Keratinocyte (primary cell): ENCODE measurements at regions not wholly inside any gene's neighbourhood (a gene's known extent, or its start where the extent isn't known, plus 50 kb on each side); places are given as distances from the start of the nearest gene placed in this dataset.

Experiments
- DNase-seq: peaks from one replicate; pipeline ENCODE4 v3.0.0-alpha.2; 2011; ENCODE audit warnings: low read depth, missing footprints, low spot score
- FAIRE-seq: peaks from 2 replicates; lab custom pipeline; 2011; peaks lifted over from hg19 to GRCh38; lab: Jason Lieb, UNC
- H2AFZ ChIP-seq: 2 replicates; pipeline ENCODE4 v1.6.0; 2012; ENCODE audit warnings: low read length, control low read depth, inconsistent platforms; ENCODE audit not compliant: control insufficient read depth
- H3K27ac ChIP-seq: 2 replicates; pipeline ENCODE4 v1.5.1; 2011; ENCODE audit warnings: low read length; ENCODE audit not compliant: control insufficient read depth, insufficient read depth
- H3K27me3 ChIP-seq: 3 replicates; pipeline ENCODE4 v1.6.0; 2011; ENCODE audit warnings: low read length; ENCODE audit not compliant: control insufficient read depth, insufficient read depth; ENCODE audit errors: extremely low read depth
- H3K36me3 ChIP-seq, 2 experiments: 2 replicates in 1 of 2; 3 replicates in 1 of 2; pipeline ENCODE4 v1.5.1; 2011; ENCODE audit warnings: low read length in 2 of 2, mild to moderate bottlenecking in 1 of 2; ENCODE audit not compliant: control insufficient read depth in 2 of 2, insufficient read depth in 2 of 2; ENCODE audit errors: extremely low read depth in 1 of 2
- H3K4me1 ChIP-seq: 3 replicates; pipeline ENCODE4 v1.5.1; 2011; ENCODE audit warnings: low read length; ENCODE audit not compliant: control insufficient read depth, insufficient read depth; ENCODE audit errors: extremely low read depth
- H3K4me2 ChIP-seq: 3 replicates; pipeline ENCODE4 v1.6.0; 2011; ENCODE audit warnings: low read depth, low read length; ENCODE audit not compliant: control insufficient read depth, insufficient read depth; ENCODE audit errors: extremely low read depth
- H3K4me3 ChIP-seq, 3 experiments: fragments of 200-600 bp in 1 of 3; sonication (generic) in 1 of 3; 2 replicates in 2 of 3; 3 replicates in 1 of 3; pipeline ENCODE4 v1.5.1; 2011 to 2016; ENCODE audit warnings: low read length in 3 of 3, mild to moderate bottlenecking in 3 of 3, control low read depth in 2 of 3, inconsistent platforms in 1 of 3, low read depth in 1 of 3, mixed read lengths in 1 of 3, mixed run types in 1 of 3, moderate library complexity in 1 of 3; ENCODE audit not compliant: control insufficient read depth in 2 of 3, insufficient read depth in 2 of 3; ENCODE audit errors: extremely low read depth in 1 of 3
- H3K79me2 ChIP-seq: 2 replicates; pipeline ENCODE4 v1.6.0; 2012; ENCODE audit warnings: low read length; ENCODE audit not compliant: control insufficient read depth, insufficient read depth
- H3K9ac ChIP-seq: 3 replicates; pipeline ENCODE4 v1.6.0; 2011; ENCODE audit warnings: low read length; ENCODE audit not compliant: control insufficient read depth, insufficient read depth; ENCODE audit errors: extremely low read depth
- H3K9me1 ChIP-seq: 3 replicates; pipeline ENCODE4 v1.6.0; 2011; ENCODE audit warnings: low read length; ENCODE audit not compliant: control insufficient read depth, insufficient read depth; ENCODE audit errors: extremely low read depth
- H3K9me3 ChIP-seq: 2 replicates; pipeline ENCODE4 v1.5.1; 2012; ENCODE audit warnings: low read depth, low read length; ENCODE audit not compliant: control insufficient read depth
- H4K20me1 ChIP-seq: 3 replicates; pipeline ENCODE4 v1.6.0; 2011; ENCODE audit warnings: low read length; ENCODE audit not compliant: control insufficient read depth, insufficient read depth; ENCODE audit errors: extremely low read depth
- CTCF ChIP-seq, 3 experiments: IDR thresholded peaks in 1 of 3; conservative IDR thresholded peaks in 1 of 3; optimal IDR thresholded peaks in 1 of 3; 2 replicates in 2 of 3; 3 replicates in 1 of 3; pipeline versions ENCODE3 to v1.5.1; 2011; ENCODE audit warnings: low read length in 3 of 3, mild to moderate bottlenecking in 3 of 3, moderate library complexity in 2 of 3, control low read depth in 1 of 3, inconsistent platforms in 1 of 3; ENCODE audit not compliant: insufficient read depth in 2 of 3; ENCODE audit errors: extremely low read depth in 1 of 3
- EZH2 ChIP-seq: IDR thresholded peaks from one replicate; pipeline ENCODE4 v1.6.1; 2012; ENCODE audit warnings: inconsistent platforms, mild to moderate bottlenecking, low read length, moderate library complexity
- dilution Hi-C: fragments of 300-500 bp; cut with MboI; formaldehyde crosslinking; loops from one replicate; pipeline ENCODE4 v1.7.0; 2020; ENCODE audit warnings: low sequenced_read_pairs; ENCODE audit not compliant: extremely low pct_ligation_motif_present

DNA sequence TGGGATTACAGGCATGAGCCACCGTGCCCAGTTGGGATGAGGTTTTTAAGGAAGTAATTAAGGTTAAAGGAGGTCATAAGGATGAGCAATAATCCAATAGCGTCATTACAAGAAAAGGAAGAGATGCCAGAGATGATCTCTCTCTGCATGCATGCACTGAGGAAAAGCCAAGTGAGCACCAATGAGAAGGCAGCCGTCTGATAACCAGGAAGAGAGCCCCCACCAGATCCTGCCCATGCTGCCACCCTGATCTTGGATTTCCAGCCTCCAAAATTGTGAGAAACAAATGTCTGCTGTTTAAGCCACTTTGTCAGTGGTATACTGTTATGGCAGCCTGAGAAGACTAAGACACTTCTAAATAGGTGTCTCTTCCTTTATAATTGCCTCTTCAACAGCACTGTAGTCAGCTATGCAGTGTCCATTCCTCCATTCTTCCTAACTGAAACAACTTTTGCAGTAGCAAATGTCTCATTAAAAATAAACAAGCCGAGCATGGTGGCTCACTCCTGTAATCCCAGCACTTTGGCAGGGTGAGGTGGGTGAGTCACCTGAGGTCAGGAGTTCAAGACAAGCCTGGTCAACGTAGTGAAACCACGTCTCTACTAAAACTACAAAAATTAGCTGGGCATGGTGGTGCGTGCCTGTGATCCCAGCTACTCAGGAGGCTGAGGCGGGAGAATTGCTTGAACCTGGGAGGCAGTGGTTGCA is 216.2 kb upstream of the RUNX1 start:
- H3K27ac ChIP-seq = peak overlapping the region; percentile 60
- FAIRE-seq = peak; percentile 89
- no peak overlapping the region for H3K4me3 ChIP-seq
- no peak for DNase-seq
- peak overlapping the region; percentile 39 for H3K4me2 ChIP-seq
- dilution Hi-C loops = no loop called here
- H4K20me1 ChIP-seq = no peaks in the 10 kb centered on the region
- H3K27me3 ChIP-seq = no peaks in the 10 kb centered on the region
- TF ChIP-seq CTCF (optimal IDR thresholded peaks at IDR 0.05 in 1 of 3, IDR thresholded peaks at IDR 0.05 in 1 of 3, conservative IDR thresholded peaks at IDR 0.05 in 1 of 3; ENCODE audit: extremely low read depth in 1 of 3, insufficient read depth in 2 of 3, low read length in 3 of 3) = no peak
- H3K36me3 ChIP-seq = no peaks in the 10 kb centered on the region
- H2AFZ ChIP-seq = peak overlapping the region; percentile 12
- H3K4me1 ChIP-seq = peaks cover 19% of the 10 kb centered on the region
- H3K79me2 ChIP-seq = no peaks in the 10 kb centered on the region
- no peak overlapping the region for H3K9ac ChIP-seq
- H3K9me1 ChIP-seq = no peaks in the 10 kb centered on the region
- H3K9me3 ChIP-seq = no peaks in the 10 kb centered on the region

DNA sequence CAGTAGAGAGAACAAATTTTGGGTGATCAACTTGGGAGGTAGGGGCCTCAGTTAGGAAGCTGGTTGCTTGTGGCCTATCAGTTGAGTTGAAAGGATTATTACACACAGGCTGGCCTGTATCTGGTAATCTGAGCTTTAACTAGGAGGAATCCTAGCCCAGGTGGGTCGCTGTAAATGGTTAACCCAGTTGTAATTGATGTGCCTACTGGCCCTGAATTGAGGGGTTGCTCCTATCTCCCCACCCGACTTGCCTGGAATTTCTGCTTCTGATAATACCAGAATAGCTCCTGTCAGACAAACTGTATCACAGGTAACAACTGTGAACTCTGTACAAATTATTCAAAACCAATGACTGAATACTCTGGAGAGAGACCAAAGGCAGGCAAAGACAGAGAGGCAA is 210.4 kb upstream of the RUNX1 start:
- FAIRE-seq (no peak), DNase-seq (no peak)
- Histone ChIP-seq H3K9me3 (no peaks in the 10 kb centered on the region), H4K20me1 (no peaks in the 10 kb centered on the region), H2AFZ (no peak overlapping the region), H3K27me3 (no peaks in the 10 kb centered on the region), H3K36me3 (no peaks in the 10 kb centered on the region), H3K4me2 (no peak overlapping the region), H3K9ac (no peak overlapping the region), H3K9me1 (no peaks in the 10 kb centered on the region), H3K4me3 (no peak overlapping the region), H3K27ac (no peak overlapping the region), H3K4me1 (peaks cover 20% of the 10 kb centered on the region), H3K79me2 (no peaks in the 10 kb centered on the region)
- no peak for TF ChIP-seq CTCF (optimal IDR thresholded peaks at IDR 0.05 in 1 of 3, IDR thresholded peaks at IDR 0.05 in 1 of 3, conservative IDR thresholded peaks at IDR 0.05 in 1 of 3; ENCODE audit: extremely low read depth in 1 of 3, insufficient read depth in 2 of 3, low read length in 3 of 3)
- TF ChIP-seq EZH2 = no peak
- dilution Hi-C loops = no loop called here
